SH-SY5Y (cell line): ENCODE measurements at regions not wholly inside any gene's neighbourhood (a gene's known extent, or its start where the extent isn't known, plus 50 kb on each side); places are given as distances from the start of the nearest gene placed in this dataset.

ENCODE experiments used
- GATA2 ChIP-seq: IDR thresholded peaks from 2 replicates; pipeline ENCODE4 v1.6.1; 2011; ENCODE audit warnings: mild to moderate bottlenecking, low read depth, low read length
- GATA3 ChIP-seq: IDR thresholded peaks from 2 replicates; pipeline ENCODE4 v1.6.1; 2011; ENCODE audit warnings: low read depth, mild to moderate bottlenecking, low read length, moderate library complexity

GRCh38 chr21:17433730-17434129, 79.1 kb upstream of the CXADR start:
- TF ChIP-seq GATA2 (no peak), GATA3 (no peak)

GRCh38 chr21:17435565-17436543, 77.0 kb upstream of the CXADR start:
- TF ChIP-seq GATA2 (no peak), GATA3 (peak; percentile 54)

GRCh38 chr21:17436626-17437111, 76.2 kb upstream of the CXADR start:
- TF ChIP-seq GATA2 (no peak), GATA3 (no peak)

GRCh38 chr21:17438635-17439034, 74.2 kb upstream of the CXADR start:
- TF ChIP-seq GATA3, result no peak

GRCh38 chr21:17440969-17441368, 71.9 kb upstream of the CXADR start:
- no peak for TF ChIP-seq GATA2
- no peak for TF ChIP-seq GATA3

- no peak for TF ChIP-seq GATA2
- TF ChIP-seq GATA3, result no peak
Observed at GRCh38 chr21:17441370-17441769, 71.5 kb upstream of the CXADR start.

GRCh38 chr21:17442165-17442564, 70.7 kb upstream of the CXADR start:
- TF ChIP-seq GATA2, result no peak
- no peak for TF ChIP-seq GATA3

GRCh38 chr21:17444828-17445227, 68.0 kb upstream of the CXADR start:
- no peak for TF ChIP-seq GATA2
- TF ChIP-seq GATA3, result no peak

GRCh38 chr21:17446737-17447136, 66.1 kb upstream of the CXADR start:
- TF ChIP-seq GATA2 (no peak), GATA3 (no peak)

- no peak for TF ChIP-seq GATA3
- no peak for TF ChIP-seq GATA2
Observed at GRCh38 chr21:17449701-17450100, 63.1 kb upstream of the CXADR start.

- no peak for TF ChIP-seq GATA2
- TF ChIP-seq GATA3, result no peak
Observed at GRCh38 chr21:17451364-17451891, 61.4 kb upstream of the CXADR start.

GRCh38 chr21:17454315-17455027, 58.4 kb upstream of the CXADR start:
- TF ChIP-seq GATA2 (0 out of 2 replicates have a peak, but pooled peaks have one; percentile 3), GATA3 (no peak)

GRCh38 chr21:17455028-17455353, 57.9 kb upstream of the CXADR start:
- TF ChIP-seq GATA3, result no peak
- TF ChIP-seq GATA2, result no peak

- TF ChIP-seq GATA3 (no peak), GATA2 (no peak)
Observed at GRCh38 chr21:17455451-17455850, 57.4 kb upstream of the CXADR start.

- no peak for TF ChIP-seq GATA3
- TF ChIP-seq GATA2, result no peak
Observed at GRCh38 chr21:17458279-17458678, 54.6 kb upstream of the CXADR start.
